Endometrial microvascular endothelial cells (primary cell): ENCODE measurements at regions not wholly inside any gene's neighbourhood (a gene's known extent, or its start where the extent isn't known, plus 50 kb on each side); places are given as distances from the start of the nearest gene placed in this dataset.
"Not testable (repeated sequence)": the region's sequence is repeated elsewhere in the genome, so short reads cannot be mapped to it uniquely, and the experiment has no call there.

Experiments
- in situ Hi-C: cut with HindIII; loops from 2 replicates; pipeline ENCODE4 v1.10.0; 2017; ENCODE audit warnings: low sequenced_read_pairs, low pct_unique_long_range_greater_than_20kb; ENCODE audit errors: inconsistent ontology term

DNA sequence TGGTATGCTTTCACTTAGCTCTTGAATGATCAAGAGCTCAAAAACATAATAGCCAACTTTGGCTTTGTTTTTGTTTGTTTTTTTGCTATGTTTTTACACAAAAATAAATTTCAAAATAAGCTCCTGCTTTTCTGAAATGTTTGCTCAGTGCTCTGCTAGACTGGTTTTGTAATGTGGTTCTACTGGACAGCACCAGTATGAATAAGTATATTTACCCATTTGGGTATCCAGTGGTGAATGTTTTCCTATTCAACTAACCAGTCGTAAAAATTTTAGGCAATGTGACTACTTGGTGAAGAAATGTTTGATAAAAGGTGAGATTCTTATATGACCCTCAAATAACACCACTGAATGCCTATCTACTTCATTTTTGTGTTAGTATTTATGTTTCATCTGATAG lies 308.6 kb downstream of the PTPRC start:
- in situ Hi-C loops: no loop called here

DNA sequence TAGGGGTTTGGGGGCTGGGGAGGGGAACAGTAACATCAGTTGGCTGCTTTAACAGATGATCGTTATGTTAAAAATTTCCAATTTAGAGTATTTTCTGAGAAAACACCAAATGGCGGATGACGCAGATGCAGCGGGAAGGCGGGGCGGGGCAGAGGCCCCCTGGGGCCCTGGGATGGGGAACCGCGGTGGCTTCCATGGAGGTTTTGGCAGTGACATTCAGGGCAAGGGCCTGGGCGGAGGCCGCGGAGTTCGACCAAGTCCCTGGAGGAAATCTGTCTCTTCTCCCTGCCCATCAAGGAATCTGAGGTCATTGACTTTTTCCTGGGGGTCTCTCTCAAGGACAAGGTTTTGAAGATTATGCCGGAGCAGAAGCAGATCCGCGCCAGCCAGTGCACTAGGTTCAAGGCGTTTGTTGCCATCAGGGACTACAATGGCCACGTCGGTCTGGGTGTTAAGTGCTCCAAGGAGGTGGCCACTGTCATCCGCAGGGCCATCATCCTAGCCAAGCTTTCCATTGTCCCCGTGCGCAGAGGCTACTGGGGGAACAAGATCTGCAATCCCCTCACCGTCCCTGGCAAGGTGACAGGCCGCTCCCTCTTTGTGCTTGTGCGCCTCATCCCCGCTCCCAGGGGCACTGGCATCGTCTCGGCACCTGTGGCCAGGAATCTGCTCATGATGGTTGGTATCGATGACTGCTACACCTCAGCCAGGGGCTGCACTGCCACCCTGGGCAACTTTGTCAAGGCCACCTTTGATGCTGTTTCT lies 310.2 kb downstream of the PTPRC start:
- in situ Hi-C loops: no loop called here

DNA sequence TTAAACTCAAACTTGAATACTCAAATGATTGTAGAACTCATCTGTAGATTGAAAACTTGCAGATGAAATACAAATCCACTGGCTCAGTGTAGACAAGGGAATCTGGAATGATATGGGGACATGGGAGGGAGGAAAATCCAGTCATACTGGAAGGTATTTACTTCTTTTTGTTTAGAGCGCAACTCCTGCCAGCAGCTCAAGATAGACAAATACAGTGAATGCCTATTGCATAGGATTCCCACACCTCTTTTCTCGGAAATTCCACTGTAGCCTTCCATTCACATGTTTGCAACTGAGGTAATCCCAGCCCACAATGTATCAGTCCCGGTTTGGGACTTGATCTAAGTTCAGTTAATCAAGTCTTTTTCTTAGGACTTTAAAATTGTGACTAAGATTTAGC lies 311.2 kb downstream of the PTPRC start:
- in situ Hi-C loops: no loop called here

DNA sequence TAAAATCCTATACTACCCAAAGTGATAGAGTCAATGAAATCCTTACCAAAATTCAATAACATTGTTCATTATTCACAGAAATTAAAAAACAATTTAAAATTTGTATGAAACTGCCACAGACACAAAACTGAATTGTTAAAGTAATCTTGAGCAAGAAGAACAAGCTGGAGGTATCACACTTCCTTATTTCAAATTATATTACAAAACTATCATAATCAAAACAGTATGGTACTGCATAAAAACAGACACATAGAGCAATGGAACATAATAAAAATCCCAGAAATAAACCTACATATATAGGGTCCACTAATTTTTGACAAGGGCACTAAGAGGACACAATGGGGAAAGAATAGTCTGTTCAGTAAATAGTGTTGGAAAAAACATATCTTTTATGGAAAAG lies 316.2 kb downstream of the PTPRC start:
- in situ Hi-C loops: no loop called here

DNA sequence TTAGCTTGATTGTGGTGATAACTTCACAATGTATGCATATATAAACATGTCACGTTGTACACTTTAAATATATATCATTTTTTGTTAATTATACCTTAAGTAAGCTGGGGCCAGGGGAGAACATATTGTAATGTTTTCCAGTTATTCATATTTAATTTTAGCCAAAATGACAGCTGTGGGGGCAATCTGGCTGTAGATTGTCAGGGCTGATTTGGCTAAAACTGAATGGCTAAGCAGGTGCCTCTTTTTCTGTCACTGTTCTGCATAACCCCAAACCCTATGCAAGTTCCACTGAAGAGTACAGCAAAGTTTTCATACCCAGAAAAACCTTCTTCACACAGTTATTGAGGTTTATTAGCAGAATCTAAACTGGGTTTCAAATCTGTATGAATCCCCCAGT lies 318.2 kb downstream of the PTPRC start:
- in situ Hi-C loops: no loop called here

DNA sequence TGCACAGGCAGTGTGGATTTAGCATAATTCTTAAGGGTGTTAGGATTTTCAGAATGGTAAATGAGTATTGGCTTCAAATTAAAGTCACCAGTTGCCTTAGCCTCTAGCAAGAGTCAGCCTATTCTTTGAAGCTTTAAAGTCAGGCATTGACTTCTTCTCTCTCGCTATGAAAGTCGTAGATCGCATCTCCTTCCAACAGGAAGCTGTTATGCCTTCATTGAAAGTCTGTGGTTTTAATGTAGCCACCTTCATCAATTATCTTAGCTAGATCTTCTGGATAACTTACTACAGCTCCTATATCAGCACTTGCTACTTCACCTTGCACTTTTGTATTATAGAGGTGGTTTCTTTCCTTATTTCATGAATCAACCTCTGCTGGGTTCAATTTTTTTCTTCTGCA lies 320.2 kb downstream of the PTPRC start:
- in situ Hi-C loops: no loop called here

DNA sequence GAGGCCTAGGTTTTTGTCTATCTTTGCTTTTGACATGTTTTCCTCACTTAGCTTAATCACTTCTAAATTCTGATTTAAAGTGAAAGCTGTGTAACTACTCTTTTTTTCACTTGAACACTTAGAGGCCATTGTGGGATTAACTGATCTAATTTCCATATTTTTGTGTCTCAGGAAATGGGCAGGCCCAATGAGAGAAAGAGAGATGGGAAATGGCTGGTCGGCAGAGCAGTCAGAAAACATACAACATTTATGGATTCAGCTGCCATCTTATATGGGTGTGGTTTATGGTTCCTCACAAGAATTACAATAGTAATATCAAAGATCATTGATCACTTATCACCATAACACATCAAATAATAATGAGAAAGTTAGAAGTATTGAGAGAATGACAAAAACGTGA lies 320.8 kb downstream of the PTPRC start:
- in situ Hi-C loops: no loop called here

DNA sequence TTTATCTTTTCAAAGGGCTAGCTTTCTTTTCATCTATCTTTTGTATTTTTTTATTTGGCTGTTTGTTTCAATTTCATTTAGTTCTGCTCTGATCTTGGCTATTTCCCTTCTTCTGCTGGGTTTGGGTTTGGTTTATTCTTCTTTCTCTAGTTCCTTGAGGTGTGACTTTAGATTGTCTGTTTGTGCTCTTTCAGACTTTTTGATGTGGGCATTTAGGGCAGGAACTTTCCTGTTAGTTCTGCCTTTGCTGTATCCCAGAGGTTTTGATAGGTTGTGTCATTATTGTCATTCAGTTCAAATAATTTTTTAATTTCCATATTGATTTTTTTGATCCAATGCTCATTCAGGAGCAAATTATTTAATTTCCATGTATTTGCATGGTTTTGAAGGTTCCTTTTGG lies 325.0 kb downstream of the PTPRC start:
- in situ Hi-C loops: not testable (repeated sequence)

DNA sequence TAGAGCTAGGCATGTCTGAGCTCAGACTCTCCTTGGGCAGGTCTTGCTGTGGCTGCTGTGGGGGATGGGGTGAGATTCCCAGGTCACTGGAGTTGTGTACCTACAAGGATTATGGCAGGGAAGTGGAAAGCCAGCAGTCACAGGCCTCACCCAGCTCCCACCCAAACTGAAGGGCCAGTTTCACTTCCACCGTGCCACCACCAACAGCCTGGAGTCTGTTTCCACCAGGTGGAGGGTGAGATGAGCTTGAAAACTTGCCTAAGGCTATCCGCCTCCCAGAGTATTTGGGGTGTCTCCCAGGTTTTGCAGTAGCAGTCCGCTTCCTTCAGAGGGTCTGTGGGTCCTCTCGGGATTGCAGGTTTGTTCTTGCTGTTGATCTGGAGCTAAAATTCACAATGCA lies 327.7 kb downstream of the PTPRC start:
- in situ Hi-C loops: no loop called here

DNA sequence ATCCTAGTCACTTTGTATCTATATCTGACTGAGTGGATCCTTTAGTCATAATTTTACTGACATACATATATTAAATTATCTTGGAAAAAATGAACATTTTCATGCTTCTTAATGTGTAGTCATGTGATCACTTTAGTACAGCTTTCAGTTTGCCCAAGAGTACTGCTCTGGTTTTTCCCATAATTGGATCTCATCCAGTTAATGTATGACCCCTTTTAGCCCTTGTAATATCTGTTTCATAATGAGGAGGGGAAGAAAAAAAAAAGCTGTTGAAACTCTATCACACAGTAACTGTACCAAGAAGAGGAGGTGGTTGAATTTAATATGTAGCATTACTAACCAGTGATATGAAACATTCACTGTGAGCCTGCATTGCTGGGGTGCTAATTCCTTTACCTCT lies 328.7 kb downstream of the PTPRC start:
- in situ Hi-C loops: no loop called here

DNA sequence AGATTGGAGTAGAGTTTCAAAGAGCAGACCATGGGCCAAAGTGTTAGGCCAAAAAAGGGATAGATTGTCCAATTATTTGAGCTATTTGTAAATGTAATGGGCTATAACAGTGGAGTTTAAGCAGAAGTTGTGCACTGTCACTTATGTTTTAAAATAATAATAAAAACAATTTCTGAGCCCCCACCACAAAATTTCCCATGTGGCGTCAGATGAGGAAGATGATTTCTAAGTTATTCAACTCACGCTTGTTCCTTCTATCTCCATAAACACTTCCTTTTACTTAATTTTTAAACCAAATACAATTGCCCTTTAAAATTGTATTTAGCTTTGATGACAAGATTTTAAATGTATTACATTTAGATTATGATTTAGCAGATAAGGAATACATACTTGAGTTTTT lies 330.0 kb downstream of the PTPRC start:
- in situ Hi-C loops: no loop called here

DNA sequence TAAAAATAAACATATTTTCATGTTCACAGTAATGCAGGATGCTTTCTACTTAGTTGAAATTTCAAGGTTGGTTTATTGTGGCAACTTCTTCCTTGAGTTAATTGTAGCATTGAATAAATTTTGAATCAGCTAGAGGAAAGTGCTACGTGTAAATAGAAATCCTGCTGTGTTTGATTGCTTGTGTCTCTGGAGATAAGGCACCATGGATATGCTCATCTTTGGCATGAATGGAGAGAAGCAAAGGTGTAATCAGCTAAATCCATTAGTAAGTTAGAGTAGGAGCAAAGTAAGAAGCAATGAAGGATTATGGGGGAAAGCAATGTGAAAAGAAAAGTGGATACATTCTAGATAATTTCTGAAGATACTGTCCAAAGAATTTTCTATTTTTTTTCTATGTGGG lies 331.1 kb downstream of the PTPRC start:
- in situ Hi-C loops: no loop called here

DNA sequence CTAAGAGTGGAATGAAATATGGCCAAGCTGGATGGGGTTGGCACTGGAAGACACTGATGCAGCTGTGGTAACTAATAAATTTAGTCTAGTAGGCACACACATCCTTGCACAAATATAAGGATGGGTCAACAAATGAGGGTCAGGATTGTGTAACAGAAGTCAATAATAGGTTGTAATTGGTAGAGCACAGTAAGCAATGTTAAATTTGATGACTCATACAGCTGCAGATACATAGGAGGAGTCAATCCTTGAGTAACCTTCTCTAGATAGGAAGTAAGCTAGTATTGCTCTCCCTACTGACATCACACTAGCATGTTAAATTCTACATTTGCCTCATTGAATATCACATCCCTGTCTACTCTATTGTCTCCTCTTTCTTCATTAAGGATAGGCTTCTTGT lies 332.1 kb downstream of the PTPRC start:
- in situ Hi-C loops: no loop called here

DNA sequence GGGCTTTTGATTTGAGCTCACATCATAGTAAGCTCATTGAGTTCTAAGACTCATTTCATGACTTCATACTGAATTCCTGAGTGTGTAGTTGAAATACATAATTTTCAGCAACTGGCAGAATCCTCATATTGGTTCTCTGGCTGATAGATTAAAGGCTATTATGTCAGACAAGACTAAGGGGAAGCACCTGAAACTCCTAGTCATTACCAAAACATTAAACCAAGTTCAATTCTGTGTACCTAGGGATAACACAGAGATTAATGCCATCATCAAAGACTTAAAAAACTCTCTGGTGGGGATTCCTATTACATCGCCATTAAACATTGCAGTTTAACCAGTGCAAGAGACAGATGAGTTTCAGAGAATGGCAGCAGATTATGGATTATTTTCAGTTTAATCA lies 339.1 kb downstream of the PTPRC start:
- in situ Hi-C loops: no loop called here

DNA sequence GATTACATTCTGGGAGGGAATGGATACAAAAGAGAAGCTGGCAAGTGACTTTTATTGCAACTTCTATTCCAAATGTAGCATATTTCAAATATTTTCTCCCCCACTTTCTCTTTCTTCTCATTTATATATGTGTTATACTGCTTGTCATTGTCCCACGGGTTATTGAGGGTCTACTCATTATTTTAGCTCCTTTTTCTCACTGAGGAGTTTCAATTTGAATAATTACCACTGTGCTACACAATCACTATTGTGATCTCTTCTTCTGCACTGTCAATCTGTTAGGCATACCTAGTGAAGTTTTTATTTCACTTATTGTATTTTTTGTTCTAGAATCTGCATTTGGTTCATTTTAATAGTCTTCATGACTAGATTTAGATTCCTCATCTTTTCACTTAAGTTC lies 339.7 kb downstream of the PTPRC start:
- in situ Hi-C loops: no loop called here

DNA sequence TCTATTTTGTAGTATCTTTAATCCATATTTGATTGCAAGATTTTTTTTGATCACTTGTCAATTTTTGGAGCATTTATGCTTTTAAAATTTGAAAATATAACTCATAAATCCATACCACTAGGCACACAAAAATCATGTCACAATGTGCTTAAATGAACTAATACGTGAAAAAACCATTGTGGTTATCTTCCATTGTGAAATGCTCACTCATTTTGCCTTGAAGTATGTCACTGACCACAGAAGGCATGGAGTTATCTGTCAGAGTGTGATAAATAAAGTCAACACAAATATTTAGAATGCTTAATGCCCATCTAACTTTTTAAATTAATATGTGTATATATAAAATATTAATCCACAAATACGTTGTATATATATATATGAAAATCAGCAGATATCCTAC lies 347.2 kb downstream of the PTPRC start:
- in situ Hi-C loops: no loop called here

DNA sequence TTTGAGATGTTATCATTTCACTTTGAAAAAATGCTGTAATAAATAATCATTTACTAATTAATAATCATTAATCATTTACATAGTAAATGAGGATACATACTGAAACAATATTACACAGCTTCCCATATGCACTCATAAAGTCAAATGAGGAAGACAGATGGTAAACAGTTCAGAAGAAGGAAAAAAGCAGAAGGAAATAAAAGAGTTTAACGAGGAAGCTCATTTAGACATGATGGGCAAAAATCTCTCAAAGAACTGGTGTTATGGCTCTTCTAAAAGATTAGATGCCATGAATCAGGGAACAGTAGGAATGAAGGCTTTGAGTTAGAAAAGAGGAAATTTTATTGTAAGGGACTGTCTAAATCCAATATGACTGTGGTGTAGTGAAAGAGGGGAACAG lies 347.6 kb downstream of the PTPRC start:
- in situ Hi-C loops: no loop called here

DNA sequence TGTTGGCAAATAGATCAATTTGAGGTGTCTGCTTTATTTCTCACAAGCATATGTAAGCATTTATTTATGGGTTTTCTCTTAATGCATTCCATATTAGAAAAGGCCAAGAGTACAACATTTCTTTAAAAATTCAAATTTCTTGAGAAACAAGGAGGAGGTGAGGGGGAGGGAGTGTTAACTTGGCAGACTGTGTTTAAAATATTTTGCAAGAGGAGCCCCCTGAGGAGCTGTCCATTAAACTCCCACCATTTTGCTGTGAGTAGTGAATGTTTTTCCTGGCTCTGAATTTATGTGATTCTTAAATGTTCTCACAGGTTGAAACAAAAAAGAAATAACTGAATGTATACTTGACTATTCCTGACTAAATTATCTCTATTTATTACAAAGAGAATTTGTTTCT lies 363.8 kb downstream of the PTPRC start:
- in situ Hi-C loops: no loop called here

DNA sequence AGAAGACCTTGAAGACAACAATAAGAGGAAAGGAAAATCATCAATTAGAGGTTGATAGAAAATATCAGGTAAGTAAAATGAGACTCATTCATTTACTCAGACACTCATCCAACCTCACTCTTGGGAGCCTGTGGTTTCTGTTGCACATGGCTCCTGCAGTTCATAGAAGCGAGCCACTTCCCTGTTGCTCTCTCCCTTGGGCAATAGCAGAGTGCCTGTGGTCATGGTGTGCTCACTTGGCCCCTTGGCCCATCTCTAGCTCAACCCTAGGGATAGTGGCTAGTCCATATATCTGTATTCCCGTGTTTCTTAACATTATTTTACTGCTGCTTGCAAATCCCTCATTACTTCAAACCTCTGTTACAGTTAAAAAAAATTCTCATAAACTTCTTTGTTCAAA lies 368.6 kb downstream of the PTPRC start:
- in situ Hi-C loops: no loop called here

DNA sequence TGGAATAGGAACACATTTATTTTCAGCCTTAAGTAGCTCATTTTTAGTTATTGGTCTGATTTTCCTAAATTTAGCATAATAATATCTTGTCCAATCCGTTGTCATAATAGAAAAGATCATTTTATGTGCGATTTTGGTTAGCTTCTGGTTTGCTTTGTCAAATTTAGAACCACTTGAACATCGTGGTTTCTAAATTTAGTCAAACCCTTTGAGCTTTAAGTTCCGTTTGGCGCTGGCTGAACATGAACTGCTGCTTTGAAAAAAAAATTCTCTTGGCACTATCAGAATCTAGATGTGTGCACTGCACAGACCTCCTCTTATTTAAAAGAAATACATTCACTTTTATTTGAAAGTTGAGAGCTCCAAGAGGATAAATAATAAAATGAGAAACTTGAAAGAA lies 370.6 kb downstream of the PTPRC start:
- in situ Hi-C loops: no loop called here

DNA sequence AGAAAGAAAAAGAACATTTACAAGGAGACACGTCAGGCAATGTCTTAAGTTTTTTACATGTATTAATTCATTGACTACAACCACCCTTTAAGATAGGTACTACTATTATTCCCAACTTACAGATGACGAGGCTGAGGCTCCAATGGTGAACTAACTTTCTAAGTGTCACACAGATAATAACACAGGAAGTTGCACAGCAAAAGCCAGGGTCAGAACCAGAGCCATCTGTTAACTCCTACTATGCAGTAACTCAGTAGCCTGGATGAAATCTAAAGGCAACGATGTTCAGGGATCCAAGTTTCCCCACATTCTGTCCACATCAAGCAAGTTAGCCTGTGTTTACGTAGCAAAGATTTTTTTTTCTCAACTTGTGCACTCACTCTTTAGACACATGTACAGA lies 371.7 kb downstream of the PTPRC start:
- in situ Hi-C loops: no loop called here
